ENCODE measurements at regions not wholly inside any gene's neighbourhood (a gene's known extent, or its start where the extent isn't known, plus 50 kb on each side); places are given as distances from the start of the nearest gene placed in this dataset.
"Not testable (repeated sequence)": the region's sequence is repeated elsewhere in the genome, so short reads cannot be mapped to it uniquely, and the experiment has no call there.

DNA sequence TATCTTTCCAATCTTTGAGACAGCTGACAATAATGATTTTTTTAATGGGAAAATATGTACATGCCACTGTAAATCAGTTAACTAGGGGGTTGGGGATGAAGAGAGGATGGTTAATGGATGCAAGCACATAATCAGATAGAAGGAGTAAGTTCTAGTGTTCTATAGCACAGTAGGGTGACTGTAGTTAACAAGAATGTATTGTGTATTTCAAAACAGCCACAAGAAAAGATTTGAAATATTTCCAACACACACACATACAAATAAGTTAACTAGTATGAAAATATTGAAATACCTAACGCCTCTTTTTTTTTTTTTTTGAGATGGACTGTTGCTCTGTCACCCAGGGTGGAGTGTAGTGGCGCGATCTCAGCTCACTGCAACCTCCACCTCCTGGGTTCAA is 153.4 kb upstream of the SALL4 start:
- DNase-seq: no peak

DNA sequence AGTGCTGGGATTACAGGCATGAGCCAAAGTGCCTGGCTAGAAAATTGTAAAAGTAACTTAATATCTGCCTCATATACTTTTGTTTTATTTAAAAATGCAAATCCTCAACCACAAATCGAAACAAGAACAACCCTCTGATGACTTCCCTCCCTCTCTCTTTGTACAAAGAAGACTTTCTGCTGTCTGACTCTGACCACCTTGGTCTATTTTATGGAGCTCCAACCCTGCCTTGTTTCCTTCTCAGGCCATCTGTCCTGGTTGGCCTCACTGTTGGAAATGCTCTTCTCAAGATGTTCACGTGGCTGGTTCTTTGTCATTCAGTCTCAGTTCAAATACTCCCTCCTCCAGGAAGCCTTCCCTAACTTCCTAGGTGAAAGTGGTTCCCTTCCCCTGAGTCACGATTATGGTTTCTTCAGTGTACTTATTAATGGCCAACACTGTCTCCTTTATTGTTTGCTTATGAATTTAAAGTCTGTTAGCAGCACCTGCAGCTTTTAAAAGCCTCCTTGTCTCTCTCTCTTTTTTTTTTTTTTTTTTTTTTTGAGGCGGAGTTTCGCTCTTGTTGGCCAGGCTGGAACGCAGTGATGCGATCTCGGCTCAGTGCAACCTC is 151.5 kb upstream of the SALL4 start:
- DNase-seq: no peak

DNA sequence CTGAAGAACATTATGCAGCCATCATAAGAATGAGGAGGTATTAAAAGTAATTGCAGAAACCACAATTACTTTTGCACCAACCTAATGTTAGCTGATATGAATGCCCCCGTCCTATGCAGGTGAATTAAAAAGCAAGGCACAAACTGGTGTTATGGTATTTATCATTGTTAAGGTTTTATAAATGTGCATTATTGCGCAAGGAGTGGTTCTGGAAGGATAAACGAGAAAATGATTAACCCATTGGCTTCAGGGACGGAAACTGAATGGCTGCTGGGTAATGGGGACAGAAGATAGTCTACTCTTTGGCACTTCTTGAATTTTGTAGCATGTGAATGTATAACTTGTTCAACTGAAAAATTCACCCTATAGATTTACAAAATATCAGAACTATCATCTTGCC is 148.6 kb upstream of the SALL4 start:
- DNase-seq: no peak

DNA sequence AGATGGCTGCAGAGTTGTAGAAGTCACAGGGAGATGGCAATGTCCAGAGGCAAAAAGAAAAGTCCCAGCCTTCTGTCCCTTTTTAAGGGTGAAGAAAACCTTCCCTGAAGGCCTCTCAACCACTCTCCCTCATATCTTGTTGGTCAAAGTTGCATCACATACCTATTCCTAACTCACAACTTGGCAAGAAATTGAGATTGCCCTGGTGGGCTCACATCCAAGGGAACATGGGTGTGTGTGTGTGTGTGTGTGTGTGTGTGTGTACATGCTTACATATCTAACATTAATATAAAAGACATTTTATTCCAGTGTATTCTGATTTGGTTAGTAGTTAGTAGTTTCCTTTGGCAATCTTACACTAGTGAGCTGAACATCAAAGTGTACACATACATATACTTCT is 144.3 kb upstream of the SALL4 start:
- no peak for DNase-seq

DNA sequence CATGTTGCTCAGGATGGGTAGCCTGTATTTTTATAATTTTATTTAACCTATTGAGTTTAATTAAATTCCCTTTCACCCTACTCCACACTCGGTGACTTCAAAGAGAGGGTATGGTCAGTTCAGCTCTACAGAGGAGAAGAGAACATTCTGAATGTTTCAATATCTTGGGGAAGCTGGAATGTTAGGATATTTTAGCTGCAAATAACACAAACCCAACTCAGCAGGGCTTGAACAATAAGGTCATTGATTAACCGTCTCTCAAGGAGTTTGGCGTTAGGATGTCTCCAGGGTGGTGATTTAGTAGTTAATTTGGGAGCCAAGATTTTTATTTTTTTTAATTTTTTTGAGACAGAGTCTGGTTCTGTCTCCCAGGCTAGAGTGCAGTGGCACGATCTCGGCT is 143.6 kb upstream of the SALL4 start:
- DNase-seq: no peak

DNA sequence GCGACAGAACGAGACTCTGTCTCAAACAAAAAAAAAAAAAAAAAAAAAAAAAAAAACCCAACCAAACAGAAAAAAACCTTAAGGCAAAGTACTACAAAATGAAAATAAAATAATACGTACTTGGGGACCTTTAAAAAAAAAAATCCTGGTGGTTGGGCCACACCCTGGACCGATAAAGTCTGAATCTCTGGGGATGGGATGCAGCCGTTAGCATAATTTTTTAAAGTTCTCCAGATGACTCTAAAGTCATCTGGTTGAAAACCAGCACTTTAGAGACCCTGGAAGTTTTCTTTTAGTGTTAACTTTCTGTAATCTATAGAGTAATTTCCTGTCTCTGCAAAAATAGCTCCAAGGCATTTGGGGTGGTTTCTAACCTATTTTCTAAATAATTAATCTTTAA is 142.9 kb upstream of the SALL4 start:
- no peak for DNase-seq

DNA sequence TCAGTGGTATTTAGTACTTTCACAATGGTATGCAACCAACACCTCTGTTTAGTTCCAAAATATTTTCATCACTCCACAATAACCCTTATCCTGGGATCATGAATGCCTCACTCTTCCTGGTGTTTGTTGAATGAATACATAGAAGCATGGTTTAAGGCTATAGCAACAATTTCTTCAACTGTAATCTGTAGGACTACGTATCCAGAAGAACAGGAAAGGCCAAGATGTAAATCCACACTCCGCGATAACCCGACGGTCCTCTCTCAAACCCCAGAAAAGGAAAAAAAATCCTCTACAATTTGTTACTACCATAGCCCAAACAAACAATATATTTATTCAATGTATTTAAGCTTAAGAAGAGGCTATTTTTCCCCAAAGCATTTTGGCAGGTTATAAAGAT is 141.4 kb upstream of the SALL4 start:
- DNase-seq: no peak

DNA sequence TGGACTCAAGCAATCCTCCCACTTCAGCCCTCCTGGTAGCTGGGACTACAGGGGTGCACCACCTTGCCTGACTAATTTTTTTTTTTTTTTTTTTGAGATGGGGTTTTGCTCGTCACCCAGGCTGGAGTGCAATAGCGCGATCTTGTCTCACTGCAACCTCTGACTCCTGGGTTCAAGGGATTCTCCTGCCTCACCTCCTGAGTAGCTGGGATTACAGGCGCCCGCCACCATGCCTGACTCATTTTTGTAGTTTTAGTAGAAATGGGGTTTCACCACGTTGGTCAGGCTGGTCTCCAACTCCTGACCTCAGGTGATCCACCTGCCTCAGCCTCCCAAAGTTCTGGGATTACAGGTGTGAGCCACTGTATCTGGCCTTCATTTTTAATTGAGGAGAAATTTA is 141.0 kb upstream of the SALL4 start:
- DNase-seq: not testable (repeated sequence)

DNA sequence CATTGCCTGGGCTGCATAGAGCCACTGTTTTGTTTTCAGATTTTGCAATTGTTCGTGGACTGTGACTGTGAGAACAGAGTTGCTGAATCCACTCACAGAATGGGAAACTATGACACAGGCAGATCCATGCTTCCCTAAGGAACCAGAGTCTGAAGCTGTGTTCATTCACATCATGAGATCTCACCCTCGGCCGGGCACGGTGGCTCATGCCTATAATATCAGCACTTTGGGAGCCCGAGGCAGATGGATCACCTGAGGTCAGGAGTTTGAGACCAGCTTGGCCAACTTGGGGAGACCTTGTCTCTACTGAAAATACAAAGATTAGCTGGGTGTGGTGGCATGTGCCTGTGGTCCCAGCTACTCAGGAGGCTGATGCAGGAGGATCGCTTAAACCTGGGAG is 139.2 kb upstream of the SALL4 start:
- no peak for DNase-seq

DNA sequence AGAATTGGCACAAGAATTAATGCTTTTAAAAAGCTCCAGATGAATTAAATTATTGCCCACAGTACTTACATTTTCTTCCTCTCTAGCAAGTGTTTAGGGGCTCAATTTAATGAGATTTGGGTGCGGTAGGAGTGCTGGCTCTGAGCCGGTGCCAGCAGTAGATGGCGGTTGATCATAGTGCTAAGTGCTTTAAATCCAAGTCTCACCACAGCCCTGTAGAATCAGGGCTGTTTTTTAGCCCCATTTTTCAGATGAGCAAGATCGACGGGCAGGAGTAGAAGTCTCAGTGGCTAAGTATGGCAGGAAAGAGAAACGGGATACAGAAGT is 136.9 kb upstream of the SALL4 start:
- no peak for DNase-seq

DNA sequence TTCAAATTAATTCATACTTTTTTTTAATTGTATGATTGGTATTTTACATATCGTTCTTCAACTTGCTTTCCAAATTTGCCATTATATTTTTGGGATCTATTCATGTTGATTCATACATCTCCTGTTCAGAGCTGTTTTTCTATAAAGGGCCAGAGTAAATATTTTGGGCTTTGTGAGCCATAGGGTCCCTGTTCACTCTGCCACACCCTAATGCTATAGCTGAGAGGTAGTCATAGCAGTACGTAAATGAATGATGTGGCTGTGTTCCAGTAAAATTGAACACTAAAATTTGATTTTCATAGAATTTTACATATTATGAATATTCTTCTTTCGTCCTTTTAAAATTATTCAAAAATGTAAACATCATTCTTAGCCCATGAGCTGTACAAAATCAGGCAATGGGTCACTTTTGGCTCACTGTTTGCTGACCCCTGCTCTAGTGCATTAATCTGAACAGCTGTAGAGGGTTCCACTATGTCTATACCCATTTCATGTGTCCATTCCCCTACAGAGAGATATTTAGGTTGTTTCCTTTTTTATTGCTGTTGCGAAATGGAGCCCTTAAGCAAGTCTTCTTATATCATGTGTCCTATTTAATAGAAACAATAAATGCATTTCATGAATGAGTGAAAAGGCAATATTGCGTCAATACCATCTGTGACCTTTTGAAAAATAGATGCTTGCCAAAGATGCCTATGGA is 136.4 kb upstream of the SALL4 start:
- no peak for DNase-seq

DNA sequence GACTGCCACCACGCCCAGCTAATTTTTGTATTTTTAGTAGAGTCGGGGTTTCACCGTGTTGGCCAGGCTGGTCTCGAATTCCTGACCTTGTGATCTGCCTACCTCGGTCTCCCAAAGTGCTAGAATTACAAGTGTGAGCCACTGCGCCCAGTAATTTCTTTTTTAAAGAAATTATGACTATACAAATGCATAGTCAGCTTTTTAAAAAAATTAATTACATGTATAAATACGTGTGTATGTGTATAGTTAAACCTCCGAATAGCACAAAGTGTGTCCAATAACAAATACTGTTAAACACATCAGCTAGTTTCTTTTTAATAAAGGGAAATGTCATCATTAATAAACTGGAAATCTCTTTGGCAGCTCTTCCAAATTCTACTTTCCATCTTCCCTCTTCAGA is 135.5 kb upstream of the SALL4 start:
- no peak for DNase-seq

DNA sequence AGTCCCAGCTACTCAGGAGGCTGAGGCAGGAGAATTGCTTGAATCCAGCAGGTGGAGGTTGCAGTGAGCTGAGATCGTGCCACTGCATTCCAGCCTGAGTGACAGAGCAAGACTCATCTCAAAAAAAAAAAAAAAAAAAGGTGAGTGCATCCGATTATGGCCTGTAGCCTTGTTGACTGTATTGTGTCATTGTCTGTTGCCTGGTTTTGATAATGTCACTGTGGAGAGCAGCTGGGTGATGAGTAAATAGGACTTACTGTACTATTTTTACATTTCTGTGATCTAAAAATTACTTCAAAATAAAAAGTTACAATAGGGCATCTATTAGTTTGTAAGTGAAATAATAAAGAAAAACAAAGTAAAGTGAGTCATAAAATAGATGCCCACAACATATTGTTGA is 134.1 kb upstream of the SALL4 start:
- DNase-seq: no peak

DNA sequence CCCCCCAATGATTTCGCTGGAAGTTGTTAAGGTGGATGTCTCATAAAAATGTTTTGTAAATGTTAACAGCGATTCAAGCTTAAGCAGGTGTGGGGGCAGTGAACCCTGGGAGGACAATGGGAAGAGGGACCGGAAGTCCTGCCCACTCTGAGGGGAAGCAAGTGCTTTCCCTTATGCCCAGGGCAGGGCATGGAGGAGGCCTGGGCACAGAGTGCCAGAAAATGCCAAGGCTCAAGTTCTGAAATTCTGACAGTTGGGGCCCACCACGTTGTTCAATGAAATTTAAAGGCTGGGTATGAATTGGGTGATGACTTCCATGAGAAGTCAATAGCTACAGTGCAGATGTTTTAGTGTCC is 132.7 kb upstream of the SALL4 start:
- no peak for DNase-seq

DNA sequence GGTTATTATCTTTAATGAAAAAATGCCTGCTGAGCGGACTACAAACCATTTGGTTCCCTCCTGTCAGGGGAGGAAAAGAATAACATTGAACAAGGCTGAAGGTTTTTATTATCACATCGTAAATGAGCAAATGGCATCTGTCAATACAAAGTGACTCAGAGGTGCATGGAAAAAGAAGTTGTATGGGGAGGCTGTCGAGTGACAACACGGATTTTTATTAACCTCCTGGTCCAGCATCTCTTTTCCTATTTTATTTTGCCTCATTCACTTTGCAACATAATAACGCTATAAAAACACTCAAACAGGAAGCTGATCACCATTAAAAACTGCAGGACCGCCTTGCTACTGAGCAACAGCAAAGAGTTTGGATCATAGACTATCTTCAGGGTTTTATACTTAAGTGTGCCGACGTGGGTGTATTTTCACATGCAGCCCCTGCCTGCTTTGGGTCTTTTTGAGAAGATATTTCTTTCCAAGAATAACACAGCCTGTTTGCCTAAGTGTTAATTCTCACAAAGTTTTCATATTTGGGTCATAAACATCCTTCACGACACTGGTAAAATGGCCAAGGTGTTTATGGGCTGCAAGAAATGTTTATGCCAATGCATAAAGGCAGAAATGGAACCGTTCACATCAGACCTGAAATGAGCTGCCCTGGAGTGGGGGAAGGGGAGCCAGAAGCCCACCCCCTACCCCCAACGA is 132.1 kb upstream of the SALL4 start:
- DNase-seq: no peak

DNA sequence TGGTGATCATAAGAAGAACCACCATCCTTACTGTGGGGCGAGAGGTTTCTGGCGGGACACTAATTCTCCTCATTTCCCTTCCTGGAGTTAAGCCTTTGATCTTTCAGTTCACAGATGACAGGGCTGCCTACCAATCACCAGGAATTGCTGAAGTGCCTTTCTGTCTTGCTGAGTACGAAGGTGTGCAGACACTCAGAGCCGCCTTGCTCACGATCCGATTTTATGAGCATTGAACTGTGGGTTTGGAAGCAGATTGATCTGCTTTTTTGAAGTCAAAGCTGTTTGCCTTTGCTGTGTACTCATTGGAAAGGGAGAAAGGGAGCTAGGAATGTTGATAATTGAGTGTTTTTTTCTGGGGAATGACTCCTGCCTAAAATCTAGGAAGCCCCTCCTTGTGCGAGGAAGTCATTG is 129.1 kb upstream of the SALL4 start:
- DNase-seq: no peak

DNA sequence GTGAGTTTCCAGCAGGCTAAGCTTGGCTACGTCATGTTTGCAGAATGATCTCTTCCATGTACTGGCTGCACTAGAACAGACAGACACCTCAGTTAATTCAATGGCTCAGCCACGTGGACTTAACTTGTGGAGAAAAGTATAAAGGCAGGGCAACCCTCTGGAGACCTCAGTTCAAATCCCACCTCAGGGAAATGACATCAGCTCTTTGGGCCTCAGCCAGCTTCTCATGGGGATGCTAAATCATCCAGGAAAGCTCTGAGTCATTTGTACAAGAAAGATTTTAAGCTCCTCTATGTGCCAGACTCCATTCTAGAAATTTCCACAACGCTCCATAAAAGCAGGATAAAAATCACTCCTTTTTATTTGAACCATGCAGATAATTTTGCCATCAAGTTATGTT is 128.5 kb upstream of the SALL4 start:
- DNase-seq: no peak

DNA sequence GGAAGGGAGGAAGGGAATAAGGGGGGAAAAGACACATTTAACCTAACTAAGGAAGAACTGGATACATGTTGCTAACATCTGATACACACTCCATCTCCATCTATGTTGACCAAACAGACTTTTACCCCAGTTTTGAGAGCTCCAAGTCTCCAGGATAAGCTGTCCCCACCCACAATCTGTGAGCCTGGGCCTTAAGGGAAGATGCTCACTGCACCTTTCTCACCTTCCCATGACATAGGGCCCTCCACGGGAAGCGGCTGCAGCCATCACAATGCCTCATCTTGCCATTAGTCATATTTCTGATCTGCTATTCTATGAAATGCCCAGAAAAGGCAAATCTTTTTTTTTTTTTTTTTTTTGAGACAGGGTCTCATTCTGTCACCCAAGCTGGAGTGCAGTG is 126.6 kb upstream of the SALL4 start:
- DNase-seq: no peak

DNA sequence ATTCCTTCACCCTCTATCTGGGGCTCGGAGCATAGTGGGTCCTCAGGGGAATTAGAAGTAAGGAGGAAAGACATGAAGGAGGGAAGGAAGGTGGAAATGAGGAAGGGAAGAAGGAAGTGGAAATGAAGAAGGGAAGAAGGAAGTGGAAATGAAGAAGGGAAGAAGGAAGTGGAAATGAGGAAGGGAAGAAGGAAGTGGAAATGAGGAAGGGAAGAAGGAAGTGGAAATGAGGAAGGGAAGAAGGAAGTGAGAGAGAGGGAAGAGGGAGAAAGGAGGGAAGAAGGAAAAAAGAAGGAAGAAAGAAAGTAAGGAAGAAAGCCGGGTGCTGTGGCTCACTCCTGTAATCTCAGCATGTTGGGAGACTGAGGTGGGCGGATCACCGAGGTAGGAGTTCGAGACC is 125.6 kb upstream of the SALL4 start:
- DNase-seq: not testable (repeated sequence)

DNA sequence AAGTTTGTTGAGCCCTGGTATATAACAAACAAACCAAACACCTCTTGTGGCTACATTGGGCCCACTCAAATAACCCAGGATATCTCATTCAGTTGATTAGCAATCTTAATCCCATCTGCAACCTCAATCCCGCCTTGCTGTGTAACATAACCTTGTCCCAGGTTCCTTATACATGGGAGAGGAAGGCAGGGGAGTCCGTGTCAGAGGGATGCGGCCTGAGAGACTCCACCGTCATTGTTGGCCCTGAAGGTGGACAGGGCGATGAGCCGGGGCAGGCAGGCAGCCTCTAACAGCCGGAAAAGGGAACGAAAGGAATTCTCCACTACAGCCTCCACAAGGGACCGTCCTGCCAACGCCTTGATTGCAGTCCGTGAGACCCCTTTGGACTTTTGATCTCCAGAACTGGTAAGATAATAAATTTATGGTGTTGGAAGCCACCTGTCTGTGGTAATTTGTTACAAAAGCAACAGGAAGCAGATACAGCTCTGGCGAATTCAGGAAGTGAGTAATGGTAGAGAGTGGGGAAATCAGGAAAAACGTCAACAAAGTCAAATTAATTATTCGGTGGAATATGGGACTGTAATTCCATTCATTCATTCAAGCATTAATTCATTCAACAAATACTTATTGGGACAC is 124.5 kb upstream of the SALL4 start:
- DNase-seq: no peak

DNA sequence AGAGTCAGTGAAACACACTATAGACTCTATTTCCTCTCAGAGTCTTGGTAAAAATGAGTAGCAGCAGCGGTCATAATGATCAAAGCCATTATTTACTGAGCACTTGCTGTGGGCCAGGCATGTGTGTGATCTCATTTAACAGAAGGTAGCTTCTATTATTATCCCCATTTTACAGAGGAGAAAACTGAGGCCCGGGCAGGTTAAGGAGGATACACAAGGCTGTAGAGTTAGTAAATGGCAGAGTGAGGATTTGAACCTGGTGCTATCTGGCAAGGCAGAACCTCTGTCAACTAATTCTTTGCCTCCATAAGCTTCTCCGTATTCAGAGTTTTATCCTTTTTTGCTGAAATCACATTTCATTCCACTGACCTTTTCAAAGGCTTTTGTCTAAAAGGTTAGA is 122.2 kb upstream of the SALL4 start:
- no peak for DNase-seq

DNA sequence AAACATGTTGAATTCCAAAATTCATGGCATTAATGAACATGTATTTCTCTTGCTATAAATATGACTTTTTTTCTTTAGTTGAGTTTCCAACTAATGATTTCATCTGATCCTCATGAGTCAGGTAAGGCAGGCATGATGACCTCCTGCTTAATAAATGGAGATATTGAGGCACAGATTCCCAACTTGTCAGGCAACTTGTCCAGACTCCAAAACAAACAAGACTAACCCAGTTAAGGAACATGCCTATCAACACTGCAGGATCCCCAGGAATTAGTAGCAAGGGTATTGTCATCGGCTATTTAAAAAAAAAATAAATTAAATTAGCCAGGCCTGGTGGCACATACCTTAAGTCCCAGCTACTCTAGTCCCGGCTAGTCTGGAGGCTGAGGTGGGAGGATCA is 121.3 kb upstream of the SALL4 start:
- no peak for DNase-seq

DNA sequence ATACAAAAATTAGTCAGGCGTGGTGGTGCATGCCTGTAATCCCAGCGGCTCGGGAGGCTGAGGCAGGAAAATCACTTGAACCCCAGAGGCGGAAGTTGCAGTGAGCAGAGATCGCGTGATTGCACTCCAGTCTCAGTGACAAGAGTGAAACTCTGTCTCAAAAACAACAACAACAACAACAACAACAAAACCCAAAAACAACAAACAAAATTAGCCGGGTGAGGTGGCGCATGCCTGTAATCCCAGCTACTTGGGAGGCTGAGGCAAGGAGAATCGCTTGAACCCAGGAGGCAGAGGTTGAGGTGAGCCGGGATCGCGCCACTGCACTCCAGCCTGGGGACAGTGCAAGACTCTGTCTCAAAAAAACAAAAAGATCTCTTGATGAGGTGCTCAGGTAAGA is 120.5 kb upstream of the SALL4 start:
- not testable (repeated sequence) for DNase-seq

DNA sequence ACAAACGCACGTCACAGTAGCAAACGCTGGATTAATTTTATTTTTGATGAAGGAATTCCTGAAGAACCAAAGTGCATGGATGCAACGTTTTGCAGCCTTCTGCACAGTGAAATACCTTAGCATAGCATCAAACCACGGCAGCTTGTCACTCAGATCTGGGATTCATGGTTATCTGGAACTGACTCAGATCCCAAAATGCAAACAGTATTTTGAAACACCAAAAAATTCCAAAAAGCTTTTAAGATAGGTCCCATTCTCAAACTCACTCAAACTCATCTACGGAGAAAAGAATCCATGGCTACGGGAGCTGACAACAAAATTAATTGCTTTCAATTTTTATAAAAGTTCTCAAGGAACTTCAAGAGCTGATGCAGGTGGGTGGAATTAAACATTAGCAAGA is 116.2 kb upstream of the SALL4 start:
- DNase-seq: no peak
